ENCODE measurements at regions not wholly inside any gene's neighbourhood (a gene's known extent, or its start where the extent isn't known, plus 50 kb on each side); places are given as distances from the start of the nearest gene placed in this dataset.
A peak's percentile ranks its signal among the peaks of the same experiment; 100 is the strongest.

DNA sequence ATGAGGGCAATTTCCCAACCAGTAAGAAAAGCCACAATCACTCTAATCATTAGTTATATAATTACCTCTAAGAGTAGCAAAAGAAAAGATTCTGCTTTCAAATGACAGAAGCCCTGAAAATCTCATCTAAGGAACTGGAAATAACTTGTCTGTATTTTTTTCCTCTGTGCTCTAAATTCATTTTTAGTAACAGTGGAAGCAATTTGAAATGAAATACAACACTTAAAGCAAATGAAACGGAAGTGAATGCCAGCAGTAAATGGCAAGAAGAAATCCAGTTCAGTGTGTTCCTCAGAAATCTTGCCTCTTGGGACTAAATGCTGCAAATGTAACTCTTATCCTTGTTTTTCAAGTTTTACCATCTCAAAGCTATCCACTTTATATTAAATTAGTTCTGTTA, 294.9 kb downstream of the TAF11L14 start:
- H3K27ac ChIP-seq (ENCODE audit: low read depth, low read length), result no peak overlapping the region
- no peaks in the 10 kb centered on the region for H3K4me1 ChIP-seq (ENCODE audit: control insufficient read depth, low read depth, low read length)
- H2AK5ac ChIP-seq (ENCODE audit: low read length), result no peak overlapping the region
- no peaks in the 10 kb centered on the region for H3K27me3 ChIP-seq (ENCODE audit: insufficient read depth, low read length, poor library complexity)
- no peak overlapping the region for H3K4me2 ChIP-seq (ENCODE audit: low read length)
- H3K23ac ChIP-seq (ENCODE audit: low read length), result no peak overlapping the region
- H4K8ac ChIP-seq (ENCODE audit: low read depth, low read length), result no peak overlapping the region
- H3K79me2 ChIP-seq (ENCODE audit: control insufficient read depth, insufficient read depth, low read length), result no peaks in the 10 kb centered on the region
- no CpG with 5 or more reads among the region's 1 CpG for WGBS (ENCODE audit: extremely low coverage, insufficient coverage, low lambda C conversion rate)
- no peak for DNase-seq
- H3K36me3 ChIP-seq (ENCODE audit: control insufficient read depth, insufficient read depth, low read length), result no peaks in the 10 kb centered on the region
- no peak overlapping the region for H2BK5ac ChIP-seq (ENCODE audit: low read length)
- H3K56ac ChIP-seq (ENCODE audit: low read length), result no peak overlapping the region
- H3K9ac ChIP-seq (ENCODE audit: low read length), result no peak overlapping the region
- no peak overlapping the region for H2BK120ac ChIP-seq (ENCODE audit: low read depth, low read length)
- no peak overlapping the region for H3K4ac ChIP-seq (ENCODE audit: low read depth, low read length)
- no peak overlapping the region for H3K18ac ChIP-seq (ENCODE audit: low read length)
- H3K4me3 ChIP-seq (ENCODE audit: low read length), result no peak overlapping the region
- no peaks in the 10 kb centered on the region for H3K79me1 ChIP-seq (ENCODE audit: low read length)
- no peak overlapping the region for H2BK15ac ChIP-seq (replicated peaks; ENCODE audit: low read depth)
- H4K5ac ChIP-seq (ENCODE audit: low read length), result no peak overlapping the region

DNA sequence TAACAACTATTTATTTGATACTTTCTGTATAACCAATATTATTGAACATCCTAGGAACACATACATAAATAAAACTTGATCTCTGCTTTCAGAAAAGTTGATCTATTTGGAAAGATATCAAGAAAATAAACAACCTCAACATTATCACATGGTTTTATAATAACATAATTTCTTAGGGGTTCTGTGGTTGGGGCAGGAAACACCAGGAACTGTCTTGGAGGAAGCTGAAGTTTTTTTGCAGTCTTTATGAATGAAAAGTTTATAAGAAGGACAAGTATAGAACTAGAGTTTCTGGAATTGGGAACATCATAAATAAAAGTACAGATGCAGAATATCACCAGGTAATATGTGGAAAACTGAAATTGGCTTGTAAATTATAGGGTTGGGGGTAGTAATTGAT, 296.1 kb downstream of the TAF11L14 start:
- H3K23ac ChIP-seq (ENCODE audit: low read length), result no peak overlapping the region
- H3K4ac ChIP-seq (ENCODE audit: low read depth, low read length), result no peak overlapping the region
- H3K56ac ChIP-seq (ENCODE audit: low read length), result no peak overlapping the region
- H3K27me3 ChIP-seq (ENCODE audit: insufficient read depth, low read length, poor library complexity), result no peaks in the 10 kb centered on the region
- DNase-seq, result no peak
- H2BK120ac ChIP-seq (ENCODE audit: low read depth, low read length), result no peak overlapping the region
- H3K4me1 ChIP-seq (ENCODE audit: control insufficient read depth, low read depth, low read length), result no peaks in the 10 kb centered on the region
- H2BK5ac ChIP-seq (ENCODE audit: low read length), result no peak overlapping the region
- H3K36me3 ChIP-seq (ENCODE audit: control insufficient read depth, insufficient read depth, low read length), result no peaks in the 10 kb centered on the region
- no peak overlapping the region for H3K4me2 ChIP-seq (ENCODE audit: low read length)
- H4K5ac ChIP-seq (ENCODE audit: low read length), result no peak overlapping the region
- H3K79me2 ChIP-seq (ENCODE audit: control insufficient read depth, insufficient read depth, low read length), result no peaks in the 10 kb centered on the region
- H3K9ac ChIP-seq (ENCODE audit: low read length), result no peak overlapping the region
- no peak overlapping the region for H3K4me3 ChIP-seq (ENCODE audit: low read length)
- no peak overlapping the region for H2BK15ac ChIP-seq (replicated peaks; ENCODE audit: low read depth)
- no peak overlapping the region for H3K18ac ChIP-seq (ENCODE audit: low read length)
- no peak overlapping the region for H4K8ac ChIP-seq (ENCODE audit: low read depth, low read length)
- no peaks in the 10 kb centered on the region for H3K79me1 ChIP-seq (ENCODE audit: low read length)
- H3K27ac ChIP-seq (ENCODE audit: low read depth, low read length), result no peak overlapping the region
- no peak overlapping the region for H2AK5ac ChIP-seq (ENCODE audit: low read length)

DNA sequence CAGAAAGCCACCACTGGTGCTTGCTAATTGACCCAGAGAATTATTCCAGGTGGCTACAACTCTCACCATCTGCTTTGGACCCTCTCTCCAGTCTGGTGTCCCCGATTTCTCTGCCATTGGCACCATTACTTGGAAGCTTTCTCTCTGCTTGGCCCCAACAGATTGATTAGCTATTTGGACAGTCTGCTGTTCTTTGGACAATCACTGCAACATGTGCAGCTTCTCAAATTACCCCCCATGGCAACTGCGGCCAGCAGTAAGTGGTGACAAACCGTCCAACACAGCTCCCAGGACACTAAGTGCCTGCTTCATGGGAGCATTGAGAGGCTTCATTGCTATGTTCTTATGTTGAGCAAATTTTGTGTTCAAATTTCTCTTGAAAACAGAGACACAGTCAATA, 309.8 kb downstream of the TAF11L14 start:
- H2BK15ac ChIP-seq (replicated peaks; ENCODE audit: low read depth), result no peak overlapping the region
- H2BK5ac ChIP-seq (ENCODE audit: low read length), result no peak overlapping the region
- no peaks in the 10 kb centered on the region for H3K4me1 ChIP-seq (ENCODE audit: control insufficient read depth, low read depth, low read length)
- H3K79me1 ChIP-seq (ENCODE audit: low read length), result no peaks in the 10 kb centered on the region
- no peaks in the 10 kb centered on the region for H3K79me2 ChIP-seq (ENCODE audit: control insufficient read depth, insufficient read depth, low read length)
- WGBS (ENCODE audit: extremely low coverage, insufficient coverage, low lambda C conversion rate), result no CpG with 5 or more reads among the region's 3 CpGs
- H2BK120ac ChIP-seq (ENCODE audit: low read depth, low read length), result no peak overlapping the region
- no peak overlapping the region for H3K23ac ChIP-seq (ENCODE audit: low read length)
- no peak overlapping the region for H3K4me3 ChIP-seq (ENCODE audit: low read length)
- H4K5ac ChIP-seq (ENCODE audit: low read length), result no peak overlapping the region
- no peak overlapping the region for H3K9ac ChIP-seq (ENCODE audit: low read length)
- H3K27ac ChIP-seq (ENCODE audit: low read depth, low read length), result no peak overlapping the region
- no peak for DNase-seq
- H3K18ac ChIP-seq (ENCODE audit: low read length), result no peak overlapping the region
- H2AK5ac ChIP-seq (ENCODE audit: low read length), result no peak overlapping the region
- H3K36me3 ChIP-seq (ENCODE audit: control insufficient read depth, insufficient read depth, low read length), result no peaks in the 10 kb centered on the region
- no peak overlapping the region for H3K56ac ChIP-seq (ENCODE audit: low read length)
- no peak overlapping the region for H3K4ac ChIP-seq (ENCODE audit: low read depth, low read length)
- no peak overlapping the region for H4K8ac ChIP-seq (ENCODE audit: low read depth, low read length)
- no peak overlapping the region for H3K4me2 ChIP-seq (ENCODE audit: low read length)
- no peaks in the 10 kb centered on the region for H3K27me3 ChIP-seq (ENCODE audit: insufficient read depth, low read length, poor library complexity)

GRCh38 chr5:17947029-17947428, 312.8 kb downstream of the TAF11L14 start:
- Histone ChIP-seq H2AK5ac (ENCODE audit: low read length) (no peak overlapping the region), H3K23ac (ENCODE audit: low read length) (no peak overlapping the region), H3K27ac (ENCODE audit: low read depth, low read length) (no peak overlapping the region), H4K5ac (ENCODE audit: low read length) (no peak overlapping the region), H3K36me3 (ENCODE audit: control insufficient read depth, insufficient read depth, low read length) (no peaks in the 10 kb centered on the region), H3K79me1 (ENCODE audit: low read length) (no peaks in the 10 kb centered on the region), H3K4ac (ENCODE audit: low read depth, low read length) (no peak overlapping the region), H3K4me3 (ENCODE audit: low read length) (no peak overlapping the region), H3K9ac (ENCODE audit: low read length) (no peak overlapping the region), H3K27me3 (ENCODE audit: insufficient read depth, low read length, poor library complexity) (no peaks in the 10 kb centered on the region), H3K56ac (ENCODE audit: low read length) (no peak overlapping the region), H4K8ac (ENCODE audit: low read depth, low read length) (no peak overlapping the region), H3K18ac (ENCODE audit: low read length) (no peak overlapping the region), H3K79me2 (ENCODE audit: control insufficient read depth, insufficient read depth, low read length) (no peaks in the 10 kb centered on the region), H3K4me1 (ENCODE audit: control insufficient read depth, low read depth, low read length) (no peaks in the 10 kb centered on the region), H2BK15ac (replicated peaks; ENCODE audit: low read depth) (no peak overlapping the region), H2BK5ac (ENCODE audit: low read length) (no peak overlapping the region), H3K4me2 (ENCODE audit: low read length) (no peak overlapping the region), H2BK120ac (ENCODE audit: low read depth, low read length) (no peak overlapping the region)
- WGBS (ENCODE audit: extremely low coverage, insufficient coverage, low lambda C conversion rate), result no CpG with 5 or more reads among the region's 1 CpG
- DNase-seq, result no peak

DNA sequence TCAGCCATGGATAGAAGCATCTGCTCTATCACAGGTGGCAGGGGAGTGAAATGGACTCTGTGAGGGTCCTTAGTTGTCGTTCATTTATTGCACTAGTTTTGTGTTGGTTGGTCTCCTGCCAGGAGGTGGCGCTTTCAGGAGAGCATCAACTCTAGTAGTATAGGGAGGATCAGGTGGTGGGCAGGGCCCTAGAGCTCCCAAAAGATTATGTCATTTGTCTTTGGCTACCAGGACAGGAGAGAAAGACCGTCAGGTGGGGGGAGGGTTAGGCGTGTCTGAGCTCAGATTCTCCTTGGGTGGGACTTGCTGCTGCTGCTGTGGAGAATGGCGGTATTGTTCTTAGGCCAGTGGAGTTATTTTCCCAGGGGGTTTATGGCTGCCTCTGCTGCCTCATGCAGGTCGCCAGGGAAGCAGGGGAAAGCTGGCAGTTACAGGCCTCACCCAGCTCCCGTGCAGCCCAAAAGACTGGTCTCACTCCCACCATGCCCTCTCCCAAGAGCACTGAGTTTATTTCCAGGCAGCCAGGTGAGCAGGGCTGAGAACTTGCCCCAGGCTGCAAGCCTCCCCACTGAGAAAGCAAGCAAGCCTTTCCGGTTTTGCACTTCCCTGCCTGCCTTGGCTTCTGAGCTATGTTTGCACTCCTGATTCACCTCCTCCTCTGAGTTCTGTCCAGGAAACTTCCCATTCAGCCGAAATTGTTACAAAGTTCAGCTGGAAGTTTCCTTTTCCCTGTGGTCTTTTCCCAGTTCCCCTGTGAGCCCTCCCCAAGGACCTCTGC, 317.3 kb downstream of the TAF11L14 start:
- H4K8ac ChIP-seq (ENCODE audit: low read depth, low read length), result no peak overlapping the region
- DNase-seq, result peak; percentile 93

GRCh38 chr5:17952231-17952630, 318.0 kb downstream of the TAF11L14 start:
- H3K18ac ChIP-seq (ENCODE audit: low read length), result no peak overlapping the region
- no peak overlapping the region for H3K4ac ChIP-seq (ENCODE audit: low read depth, low read length)
- H3K79me1 ChIP-seq (ENCODE audit: low read length), result no peaks in the 10 kb centered on the region
- H3K4me2 ChIP-seq (ENCODE audit: low read length), result no peak overlapping the region
- H3K36me3 ChIP-seq (ENCODE audit: control insufficient read depth, insufficient read depth, low read length), result no peaks in the 10 kb centered on the region
- no peak overlapping the region for H4K8ac ChIP-seq (ENCODE audit: low read depth, low read length)
- H3K27ac ChIP-seq (ENCODE audit: low read depth, low read length), result no peak overlapping the region
- H3K27me3 ChIP-seq (ENCODE audit: insufficient read depth, low read length, poor library complexity), result no peaks in the 10 kb centered on the region
- H2BK15ac ChIP-seq (replicated peaks; ENCODE audit: low read depth), result no peak overlapping the region
- no peak overlapping the region for H3K4me3 ChIP-seq (ENCODE audit: low read length)
- WGBS (ENCODE audit: extremely low coverage, insufficient coverage, low lambda C conversion rate), result no CpG with 5 or more reads among the region's 4 CpGs
- peak; percentile 3 for DNase-seq
- no peaks in the 10 kb centered on the region for H3K79me2 ChIP-seq (ENCODE audit: control insufficient read depth, insufficient read depth, low read length)
- H3K4me1 ChIP-seq (ENCODE audit: control insufficient read depth, low read depth, low read length), result no peaks in the 10 kb centered on the region
- H4K5ac ChIP-seq (ENCODE audit: low read length), result no peak overlapping the region
- H2BK120ac ChIP-seq (ENCODE audit: low read depth, low read length), result no peak overlapping the region
- no peak overlapping the region for H2BK5ac ChIP-seq (ENCODE audit: low read length)
- no peak overlapping the region for H2AK5ac ChIP-seq (ENCODE audit: low read length)
- H3K23ac ChIP-seq (ENCODE audit: low read length), result no peak overlapping the region
- no peak overlapping the region for H3K56ac ChIP-seq (ENCODE audit: low read length)
- H3K9ac ChIP-seq (ENCODE audit: low read length), result no peak overlapping the region

More for the DNA sequence above, 317.3 kb downstream of the TAF11L14 start:
- Histone ChIP-seq H2AK5ac (ENCODE audit: low read length) (no peak overlapping the region), H3K4ac (ENCODE audit: low read depth, low read length) (no peak overlapping the region), H3K27me3 (ENCODE audit: insufficient read depth, low read length, poor library complexity) (no peaks in the 10 kb centered on the region), H3K9ac (ENCODE audit: low read length) (no peak overlapping the region), H3K4me1 (ENCODE audit: control insufficient read depth, low read depth, low read length) (no peaks in the 10 kb centered on the region), H3K4me3 (ENCODE audit: low read length) (no peak overlapping the region), H3K23ac (ENCODE audit: low read length) (no peak overlapping the region), H3K27ac (ENCODE audit: low read depth, low read length) (no peak overlapping the region), H2BK15ac (replicated peaks; ENCODE audit: low read depth) (no peak overlapping the region), H3K18ac (ENCODE audit: low read length) (no peak overlapping the region), H2BK5ac (ENCODE audit: low read length) (no peak overlapping the region), H3K56ac (ENCODE audit: low read length) (peak overlapping the region; percentile 5), H2BK120ac (ENCODE audit: low read depth, low read length) (no peak overlapping the region), H3K79me1 (ENCODE audit: low read length) (no peaks in the 10 kb centered on the region), H3K36me3 (ENCODE audit: control insufficient read depth, insufficient read depth, low read length) (no peaks in the 10 kb centered on the region), H3K79me2 (ENCODE audit: control insufficient read depth, insufficient read depth, low read length) (no peaks in the 10 kb centered on the region), H3K4me2 (ENCODE audit: low read length) (no peak overlapping the region), H4K5ac (ENCODE audit: low read length) (no peak overlapping the region)
- no CpG with 5 or more reads among the region's 9 CpGs for WGBS (ENCODE audit: extremely low coverage, insufficient coverage, low lambda C conversion rate)
